ENCODE measurements at regions not wholly inside any gene's neighbourhood (a gene's known extent, or its start where the extent isn't known, plus 50 kb on each side); places are given as distances from the start of the nearest gene placed in this dataset.

DNA sequence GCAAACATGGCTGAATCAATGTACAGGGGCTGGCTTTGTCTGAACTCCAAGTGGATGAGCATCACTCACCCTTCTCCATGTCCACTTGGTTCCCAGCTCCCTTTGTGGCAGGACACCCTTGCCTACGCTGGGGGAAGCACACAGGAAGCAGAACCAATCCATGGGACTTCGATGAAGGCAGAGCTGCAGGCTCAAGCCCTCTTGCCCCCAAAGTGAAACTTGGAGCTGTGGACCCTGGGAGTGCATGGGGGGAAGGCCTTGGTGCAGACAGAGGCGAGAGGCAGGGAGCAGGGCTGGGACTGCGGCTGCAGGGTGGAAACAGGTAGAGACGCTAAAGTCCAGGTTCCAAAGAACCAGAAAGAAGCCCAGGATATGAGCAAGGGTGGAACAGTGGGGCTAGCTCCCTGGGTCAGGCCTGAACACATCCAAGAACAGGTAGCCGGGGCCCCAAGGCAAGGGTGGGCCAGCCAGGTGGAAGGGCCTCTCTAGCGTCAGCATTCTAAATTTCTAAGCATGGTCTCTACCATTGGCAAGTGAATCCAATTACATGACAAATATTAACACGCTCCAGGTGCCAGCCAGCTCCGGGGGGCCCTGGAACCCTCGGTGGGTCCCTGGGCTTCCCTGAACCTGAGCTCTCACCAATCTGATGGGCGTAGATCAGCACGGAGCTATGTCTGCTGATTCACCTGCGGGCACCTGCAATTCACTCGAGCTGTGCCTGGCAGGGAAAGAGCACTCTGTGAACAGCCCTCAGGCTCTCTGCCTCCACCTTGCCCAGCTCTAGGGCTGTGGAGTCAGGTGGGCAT, 532.8 kb downstream of the BRD1 start:
- ATAC-seq (no peak), DNase-seq (ENCODE audit: low read depth, low spot score) (no peak)
- intact Hi-C loops (cut with micrococcal nuclease; ENCODE audit: unreplicated experiment) = no loop called here
- in situ Hi-C loops (cut with HindIII; ENCODE audit: low pct_unique_long_range_greater_than_20kb, low sequenced_read_pairs) = no loop called here
- TF ChIP-seq, protein P1, sequence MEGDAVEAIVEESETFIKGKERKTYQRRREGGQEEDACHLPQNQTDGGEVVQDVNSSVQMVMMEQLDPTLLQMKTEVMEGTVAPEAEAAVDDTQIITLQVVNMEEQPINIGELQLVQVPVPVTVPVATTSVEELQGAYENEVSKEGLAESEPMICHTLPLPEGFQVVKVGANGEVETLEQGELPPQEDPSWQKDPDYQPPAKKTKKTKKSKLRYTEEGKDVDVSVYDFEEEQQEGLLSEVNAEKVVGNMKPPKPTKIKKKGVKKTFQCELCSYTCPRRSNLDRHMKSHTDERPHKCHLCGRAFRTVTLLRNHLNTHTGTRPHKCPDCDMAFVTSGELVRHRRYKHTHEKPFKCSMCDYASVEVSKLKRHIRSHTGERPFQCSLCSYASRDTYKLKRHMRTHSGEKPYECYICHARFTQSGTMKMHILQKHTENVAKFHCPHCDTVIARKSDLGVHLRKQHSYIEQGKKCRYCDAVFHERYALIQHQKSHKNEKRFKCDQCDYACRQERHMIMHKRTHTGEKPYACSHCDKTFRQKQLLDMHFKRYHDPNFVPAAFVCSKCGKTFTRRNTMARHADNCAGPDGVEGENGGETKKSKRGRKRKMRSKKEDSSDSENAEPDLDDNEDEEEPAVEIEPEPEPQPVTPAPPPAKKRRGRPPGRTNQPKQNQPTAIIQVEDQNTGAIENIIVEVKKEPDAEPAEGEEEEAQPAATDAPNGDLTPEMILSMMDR (IDR thresholded peaks at IDR 0.05) = no peak
- no peak for TF ChIP-seq TCF7L2 (IDR thresholded peaks at IDR 0.05; ENCODE audit: low read depth, low read length)
- no peak for TF ChIP-seq SIN3A (IDR thresholded peaks at IDR 0.05; ENCODE audit: borderline replicate concordance, insufficient read depth, low read depth, low read length)
- TF ChIP-seq, protein P2, sequence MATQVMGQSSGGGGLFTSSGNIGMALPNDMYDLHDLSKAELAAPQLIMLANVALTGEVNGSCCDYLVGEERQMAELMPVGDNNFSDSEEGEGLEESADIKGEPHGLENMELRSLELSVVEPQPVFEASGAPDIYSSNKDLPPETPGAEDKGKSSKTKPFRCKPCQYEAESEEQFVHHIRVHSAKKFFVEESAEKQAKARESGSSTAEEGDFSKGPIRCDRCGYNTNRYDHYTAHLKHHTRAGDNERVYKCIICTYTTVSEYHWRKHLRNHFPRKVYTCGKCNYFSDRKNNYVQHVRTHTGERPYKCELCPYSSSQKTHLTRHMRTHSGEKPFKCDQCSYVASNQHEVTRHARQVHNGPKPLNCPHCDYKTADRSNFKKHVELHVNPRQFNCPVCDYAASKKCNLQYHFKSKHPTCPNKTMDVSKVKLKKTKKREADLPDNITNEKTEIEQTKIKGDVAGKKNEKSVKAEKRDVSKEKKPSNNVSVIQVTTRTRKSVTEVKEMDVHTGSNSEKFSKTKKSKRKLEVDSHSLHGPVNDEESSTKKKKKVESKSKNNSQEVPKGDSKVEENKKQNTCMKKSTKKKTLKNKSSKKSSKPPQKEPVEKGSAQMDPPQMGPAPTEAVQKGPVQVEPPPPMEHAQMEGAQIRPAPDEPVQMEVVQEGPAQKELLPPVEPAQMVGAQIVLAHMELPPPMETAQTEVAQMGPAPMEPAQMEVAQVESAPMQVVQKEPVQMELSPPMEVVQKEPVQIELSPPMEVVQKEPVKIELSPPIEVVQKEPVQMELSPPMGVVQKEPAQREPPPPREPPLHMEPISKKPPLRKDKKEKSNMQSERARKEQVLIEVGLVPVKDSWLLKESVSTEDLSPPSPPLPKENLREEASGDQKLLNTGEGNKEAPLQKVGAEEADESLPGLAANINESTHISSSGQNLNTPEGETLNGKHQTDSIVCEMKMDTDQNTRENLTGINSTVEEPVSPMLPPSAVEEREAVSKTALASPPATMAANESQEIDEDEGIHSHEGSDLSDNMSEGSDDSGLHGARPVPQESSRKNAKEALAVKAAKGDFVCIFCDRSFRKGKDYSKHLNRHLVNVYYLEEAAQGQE (IDR thresholded peaks at IDR 0.05; ENCODE audit: insufficient read depth in 1 of 2, low read depth in 2 of 2, low read length in 1 of 2) = no peak
- TF ChIP-seq POLR2AphosphoS5 (IDR thresholded peaks at IDR 0.05; ENCODE audit: low read depth, low read length) = no peak
- H3K4me3 ChIP-seq (ENCODE audit: low read depth in 2 of 2, low read length in 2 of 2) = no peak overlapping the region
- BruUV-seq (replicated peaks) = no TSS peak
- no peaks in the 10 kb centered on the region for H3K27me3 ChIP-seq (ENCODE audit: control insufficient read depth, insufficient read depth, low read length)
- H3K36me3 ChIP-seq (ENCODE audit: control insufficient read depth, insufficient read depth, low read length) = no peaks in the 10 kb centered on the region
- ChIA-PET CTCF (no interaction called here), POLR2A (no interaction called here)
- H3K4me1 ChIP-seq (ENCODE audit: control insufficient read depth, insufficient read depth, low read length) = no peaks in the 10 kb centered on the region
- H3K9me3 ChIP-seq (ENCODE audit: control insufficient read depth, insufficient read depth, low read depth, low read length) = no peaks in the 10 kb centered on the region
- no peak overlapping the region for H3K27ac ChIP-seq (ENCODE audit: low read length)

DNA sequence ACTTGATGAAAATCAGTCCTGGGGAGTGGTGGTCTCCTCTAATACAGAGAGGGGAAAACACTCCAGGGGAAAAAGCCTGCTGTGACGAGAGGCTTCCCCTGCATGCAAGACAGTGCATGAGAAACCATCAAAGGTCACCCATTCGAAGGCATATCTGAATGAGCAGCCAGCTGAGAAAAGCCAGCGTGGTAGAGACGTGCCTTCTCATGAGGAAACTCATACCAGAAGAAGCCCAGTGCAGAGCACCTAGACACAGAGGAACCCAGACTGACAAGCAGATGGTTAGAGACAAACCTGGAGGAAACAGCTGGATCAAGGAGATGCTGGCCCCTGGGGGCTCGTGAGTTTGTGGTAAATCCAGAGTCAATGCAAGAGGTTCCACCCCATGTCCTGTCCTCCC, 534.8 kb downstream of the BRD1 start:
- Histone ChIP-seq H3K4me1 (ENCODE audit: control insufficient read depth, insufficient read depth, low read length) (no peaks in the 10 kb centered on the region), H3K27me3 (ENCODE audit: control insufficient read depth, insufficient read depth, low read length) (no peaks in the 10 kb centered on the region), H3K9me3 (ENCODE audit: control insufficient read depth, insufficient read depth, low read depth, low read length) (no peaks in the 10 kb centered on the region), H3K4me3 (ENCODE audit: low read depth in 2 of 2, low read length in 2 of 2) (no peak overlapping the region), H3K36me3 (ENCODE audit: control insufficient read depth, insufficient read depth, low read length) (no peaks in the 10 kb centered on the region), H3K27ac (ENCODE audit: low read length) (no peak overlapping the region)
- in situ Hi-C loops (cut with HindIII; ENCODE audit: low pct_unique_long_range_greater_than_20kb, low sequenced_read_pairs) (no loop called here), intact Hi-C loops (cut with micrococcal nuclease; ENCODE audit: unreplicated experiment) (no loop called here)
- TF ChIP-seq, protein P2 (IDR thresholded peaks at IDR 0.05; ENCODE audit: insufficient read depth in 1 of 2, low read depth in 2 of 2, low read length in 1 of 2) = no peak
- TF ChIP-seq TCF7L2 (IDR thresholded peaks at IDR 0.05; ENCODE audit: low read depth, low read length) (no peak), SIN3A (IDR thresholded peaks at IDR 0.05; ENCODE audit: borderline replicate concordance, insufficient read depth, low read depth, low read length) (no peak), POLR2AphosphoS5 (IDR thresholded peaks at IDR 0.05; ENCODE audit: low read depth, low read length) (no peak)
- TF ChIP-seq, protein P1 (IDR thresholded peaks at IDR 0.05) = no peak
- CTCF ChIA-PET = no interaction called here
- no peak for DNase-seq (ENCODE audit: low read depth, low spot score)
- BruUV-seq (replicated peaks) = no TSS peak
- no peak for ATAC-seq
- POLR2A ChIA-PET = no interaction called here

All from Panc1 (cell line).